ENCODE measurements at regions not wholly inside any gene's neighbourhood (a gene's known extent, or its start where the extent isn't known, plus 50 kb on each side); places are given as distances from the start of the nearest gene placed in this dataset.
"Not testable (repeated sequence)": the region's sequence is repeated elsewhere in the genome, so short reads cannot be mapped to it uniquely, and the experiment has no call there.

GRCh38 chr11:49608892-49609291 lies 343.3 kb upstream of the OR4C13 start:
- not testable (repeated sequence) for TF ChIP-seq CTCF (IDR thresholded peaks at IDR 0.05; ENCODE audit: insufficient read depth, low read length); GABPA (IDR thresholded peaks at IDR 0.05; ENCODE audit: low read depth); POLR2AphosphoS5 (IDR thresholded peaks at IDR 0.05; ENCODE audit: low read depth); SPI1 (IDR thresholded peaks at IDR 0.05; ENCODE audit: borderline replicate concordance, low read depth)
- TF ChIP-seq, protein P1, sequence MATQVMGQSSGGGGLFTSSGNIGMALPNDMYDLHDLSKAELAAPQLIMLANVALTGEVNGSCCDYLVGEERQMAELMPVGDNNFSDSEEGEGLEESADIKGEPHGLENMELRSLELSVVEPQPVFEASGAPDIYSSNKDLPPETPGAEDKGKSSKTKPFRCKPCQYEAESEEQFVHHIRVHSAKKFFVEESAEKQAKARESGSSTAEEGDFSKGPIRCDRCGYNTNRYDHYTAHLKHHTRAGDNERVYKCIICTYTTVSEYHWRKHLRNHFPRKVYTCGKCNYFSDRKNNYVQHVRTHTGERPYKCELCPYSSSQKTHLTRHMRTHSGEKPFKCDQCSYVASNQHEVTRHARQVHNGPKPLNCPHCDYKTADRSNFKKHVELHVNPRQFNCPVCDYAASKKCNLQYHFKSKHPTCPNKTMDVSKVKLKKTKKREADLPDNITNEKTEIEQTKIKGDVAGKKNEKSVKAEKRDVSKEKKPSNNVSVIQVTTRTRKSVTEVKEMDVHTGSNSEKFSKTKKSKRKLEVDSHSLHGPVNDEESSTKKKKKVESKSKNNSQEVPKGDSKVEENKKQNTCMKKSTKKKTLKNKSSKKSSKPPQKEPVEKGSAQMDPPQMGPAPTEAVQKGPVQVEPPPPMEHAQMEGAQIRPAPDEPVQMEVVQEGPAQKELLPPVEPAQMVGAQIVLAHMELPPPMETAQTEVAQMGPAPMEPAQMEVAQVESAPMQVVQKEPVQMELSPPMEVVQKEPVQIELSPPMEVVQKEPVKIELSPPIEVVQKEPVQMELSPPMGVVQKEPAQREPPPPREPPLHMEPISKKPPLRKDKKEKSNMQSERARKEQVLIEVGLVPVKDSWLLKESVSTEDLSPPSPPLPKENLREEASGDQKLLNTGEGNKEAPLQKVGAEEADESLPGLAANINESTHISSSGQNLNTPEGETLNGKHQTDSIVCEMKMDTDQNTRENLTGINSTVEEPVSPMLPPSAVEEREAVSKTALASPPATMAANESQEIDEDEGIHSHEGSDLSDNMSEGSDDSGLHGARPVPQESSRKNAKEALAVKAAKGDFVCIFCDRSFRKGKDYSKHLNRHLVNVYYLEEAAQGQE (IDR thresholded peaks at IDR 0.05; ENCODE audit: insufficient replicate concordance, low read depth): not testable (repeated sequence)

All from HL-60 (cell line).